ENCODE measurements at regions not wholly inside any gene's neighbourhood (a gene's known extent, or its start where the extent isn't known, plus 50 kb on each side); places are given as distances from the start of the nearest gene placed in this dataset.

- Histone ChIP-seq H3K79me2 (ENCODE audit: control insufficient read depth, low read length) (no peaks in the 10 kb centered on the region), H3K27me3 (ENCODE audit: control insufficient read depth, low read length) (no peaks in the 10 kb centered on the region), H3K27ac (ENCODE audit: low read depth, low read length) (no peak overlapping the region), H3K9me2 (replicated peaks; ENCODE audit: control insufficient read depth, low read length) (no peaks in the 10 kb centered on the region), H3K4me3 (ENCODE audit: low read length) (no peak overlapping the region), H4K20me1 (ENCODE audit: control insufficient read depth, insufficient read depth, low read depth, low read length) (no peaks in the 10 kb centered on the region), H3K4me1 (ENCODE audit: control insufficient read depth, low read length) (no peaks in the 10 kb centered on the region), H3K4me2 (ENCODE audit: low read length) (no peak overlapping the region), H3K36me3 (ENCODE audit: control insufficient read depth, low read length) (no peaks in the 10 kb centered on the region), H3K9me3 (ENCODE audit: control insufficient read depth, insufficient read depth, low read length) (no peaks in the 10 kb centered on the region), H3F3A (ENCODE audit: control insufficient read depth, insufficient read depth) (no peaks in the 10 kb centered on the region)
- TF ChIP-seq CTCF (IDR thresholded peaks at IDR 0.05; ENCODE audit: low read depth, low read length, poor library complexity, severe bottlenecking) (no peak), EZH2phosphoT487 (IDR thresholded peaks at IDR 0.05; ENCODE audit: borderline replicate concordance, low read length) (no peak)
These were observed 270.2 kb upstream of the DAPK1 start for GRCh38 chr9:87227456-87227855.

GRCh38 chr9:87229108-87229507, 268.6 kb upstream of the DAPK1 start:
- no peaks in the 10 kb centered on the region for H3K36me3 ChIP-seq (ENCODE audit: control insufficient read depth, low read length)
- no peaks in the 10 kb centered on the region for H3K4me1 ChIP-seq (ENCODE audit: control insufficient read depth, low read length)
- H3K27me3 ChIP-seq (ENCODE audit: control insufficient read depth, low read length), result no peaks in the 10 kb centered on the region
- no peaks in the 10 kb centered on the region for H3F3A ChIP-seq (ENCODE audit: control insufficient read depth, insufficient read depth)
- no peak overlapping the region for H3K4me2 ChIP-seq (ENCODE audit: low read length)
- no peaks in the 10 kb centered on the region for H3K9me2 ChIP-seq (replicated peaks; ENCODE audit: control insufficient read depth, low read length)
- no peak overlapping the region for H3K27ac ChIP-seq (ENCODE audit: low read depth, low read length)
- no peak for TF ChIP-seq CTCF (IDR thresholded peaks at IDR 0.05; ENCODE audit: low read depth, low read length, poor library complexity, severe bottlenecking)
- no peak for TF ChIP-seq EZH2phosphoT487 (IDR thresholded peaks at IDR 0.05; ENCODE audit: borderline replicate concordance, low read length)
- no peak overlapping the region for H3K4me3 ChIP-seq (ENCODE audit: low read length)
- no peaks in the 10 kb centered on the region for H4K20me1 ChIP-seq (ENCODE audit: control insufficient read depth, insufficient read depth, low read depth, low read length)
- no peaks in the 10 kb centered on the region for H3K9me3 ChIP-seq (ENCODE audit: control insufficient read depth, insufficient read depth, low read length)
- no peaks in the 10 kb centered on the region for H3K79me2 ChIP-seq (ENCODE audit: control insufficient read depth, low read length)

- H3K4me1 ChIP-seq (ENCODE audit: control insufficient read depth, low read length), result no peaks in the 10 kb centered on the region
- H3F3A ChIP-seq (ENCODE audit: control insufficient read depth, insufficient read depth), result no peaks in the 10 kb centered on the region
- H3K27me3 ChIP-seq (ENCODE audit: control insufficient read depth, low read length), result no peaks in the 10 kb centered on the region
- H3K4me2 ChIP-seq (ENCODE audit: low read length), result no peak overlapping the region
- TF ChIP-seq EZH2phosphoT487 (IDR thresholded peaks at IDR 0.05; ENCODE audit: borderline replicate concordance, low read length), result no peak
- TF ChIP-seq CTCF (IDR thresholded peaks at IDR 0.05; ENCODE audit: low read depth, low read length, poor library complexity, severe bottlenecking), result no peak
- H3K9me3 ChIP-seq (ENCODE audit: control insufficient read depth, insufficient read depth, low read length), result no peaks in the 10 kb centered on the region
- H3K36me3 ChIP-seq (ENCODE audit: control insufficient read depth, low read length), result no peaks in the 10 kb centered on the region
- no peak overlapping the region for H3K4me3 ChIP-seq (ENCODE audit: low read length)
- no peaks in the 10 kb centered on the region for H4K20me1 ChIP-seq (ENCODE audit: control insufficient read depth, insufficient read depth, low read depth, low read length)
- no peaks in the 10 kb centered on the region for H3K9me2 ChIP-seq (replicated peaks; ENCODE audit: control insufficient read depth, low read length)
- no peak overlapping the region for H3K27ac ChIP-seq (ENCODE audit: low read depth, low read length)
- no peaks in the 10 kb centered on the region for H3K79me2 ChIP-seq (ENCODE audit: control insufficient read depth, low read length)
These were observed 264.2 kb upstream of the DAPK1 start for GRCh38 chr9:87233431-87233830.

Data from DOHH2 (cell line).